Smooth muscle cell (in vitro differentiated cells): ENCODE measurements at regions not wholly inside any gene's neighbourhood (a gene's known extent, or its start where the extent isn't known, plus 50 kb on each side); places are given as distances from the start of the nearest gene placed in this dataset.

ENCODE experiments used
- DNase-seq: peaks from one replicate; lab custom pipeline; 2025; ENCODE audit not compliant: unreplicated experiment; lab: John Stamatoyannopoulos, UW
- H2AFZ ChIP-seq: fragments of 200-600 bp; sonication (generic); 2 replicates; pipeline ENCODE4 v1.6.0; 2016; ENCODE audit warnings: antibody characterized with exemption, low read depth, mild to moderate bottlenecking
- H3F3A ChIP-seq: fragments of 200-600 bp; sonication (generic); 2 replicates; pipeline ENCODE4 v1.6.0; 2017; ENCODE audit warnings: antibody characterized with exemption, low read depth
- H3K27ac ChIP-seq: fragments of 200-600 bp; sonication (generic); 2 replicates; pipeline ENCODE4 v1.5.1; 2016; ENCODE audit warnings: low read depth, mild to moderate bottlenecking
- H3K27me3 ChIP-seq: fragments of 200-600 bp; sonication (generic); 2 replicates; pipeline ENCODE4 v1.6.1; 2016; ENCODE audit warnings: low read depth, mild to moderate bottlenecking
- H3K36me3 ChIP-seq: fragments of 200-600 bp; sonication (generic); 2 replicates; pipeline ENCODE4 v1.5.1; 2016; ENCODE audit warnings: low read depth
- H3K4me1 ChIP-seq: fragments of 200-600 bp; sonication (generic); 2 replicates; pipeline ENCODE4 v1.5.1; 2016; ENCODE audit warnings: low read depth
- H3K4me2 ChIP-seq: fragments of 200-600 bp; sonication (generic); 2 replicates; pipeline ENCODE4 v1.6.0; 2016; ENCODE audit warnings: mild to moderate bottlenecking
- H3K4me3 ChIP-seq: fragments of 200-600 bp; sonication (generic); 2 replicates; pipeline ENCODE4 v1.5.1; 2016; ENCODE audit warnings: mild to moderate bottlenecking
- H3K79me2 ChIP-seq: fragments of 200-600 bp; sonication (generic); 2 replicates; pipeline ENCODE4 v1.6.0; 2016; ENCODE audit warnings: low read depth, mild to moderate bottlenecking
- H3K9ac ChIP-seq: fragments of 200-600 bp; sonication (generic); 2 replicates; pipeline ENCODE4 v1.6.0; 2016; ENCODE audit warnings: low read depth
- H3K9me3 ChIP-seq: fragments of 200-600 bp; sonication (generic); replicated peaks from 2 replicates; pipeline ENCODE4 v1.5.1; 2016; ENCODE audit warnings: low read depth
- H4K20me1 ChIP-seq: fragments of 200-600 bp; sonication (generic); 2 replicates; pipeline ENCODE4 v1.6.0; 2016; ENCODE audit warnings: low read depth
- WGBS: methylation state at CpG from one replicate; pipeline ENCODE4 v1.1.7; 2016; ENCODE audit warnings: low lambda C conversion rate; 5-methylcytosine and 5-hydroxymethylcytosine counted together
- TF ChIP-seq, protein P1 (sequence below): fragments of 200-600 bp; sonication (generic); IDR thresholded peaks from 2 replicates; pipeline ENCODE4 v1.5.1; 2017; ENCODE audit warnings: borderline replicate concordance, mild to moderate bottlenecking, antibody characterized with exemption; ENCODE audit not compliant: insufficient read depth, poor library complexity, severe bottlenecking

DNA sequence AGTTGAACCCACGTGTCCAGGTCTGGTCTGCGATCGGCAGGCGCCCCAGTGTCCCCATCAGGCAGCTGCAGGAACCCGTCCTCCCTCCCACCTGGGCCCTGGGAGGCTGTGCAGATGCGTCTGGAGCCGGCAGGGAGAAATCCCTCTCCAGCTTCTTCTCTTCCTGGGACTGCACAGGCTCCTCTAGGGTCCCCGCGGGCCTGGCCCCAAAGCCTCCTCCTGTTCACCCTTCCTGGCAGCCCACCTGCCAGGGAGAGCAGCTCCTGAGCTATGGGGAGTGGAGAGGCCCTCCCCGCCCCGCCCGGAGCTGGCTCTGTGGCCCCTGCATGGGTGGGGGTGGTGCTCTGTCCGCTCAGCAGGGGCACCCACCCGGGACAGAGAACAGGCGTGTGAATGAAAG lies 179.2 kb upstream of the ALKAL2 start:
- Histone ChIP-seq H3K9me3 (no peaks in the 10 kb centered on the region), H3K4me3 (no peak overlapping the region), H3F3A (no peaks in the 10 kb centered on the region), H2AFZ (no peak overlapping the region), H3K27me3 (peaks cover 31% of the 10 kb centered on the region), H3K79me2 (no peaks in the 10 kb centered on the region), H3K9ac (no peak overlapping the region), H3K4me1 (no peaks in the 10 kb centered on the region), H4K20me1 (no peaks in the 10 kb centered on the region), H3K36me3 (no peaks in the 10 kb centered on the region), H3K4me2 (no peak overlapping the region), H3K27ac (no peak overlapping the region)
- TF ChIP-seq, protein P1, sequence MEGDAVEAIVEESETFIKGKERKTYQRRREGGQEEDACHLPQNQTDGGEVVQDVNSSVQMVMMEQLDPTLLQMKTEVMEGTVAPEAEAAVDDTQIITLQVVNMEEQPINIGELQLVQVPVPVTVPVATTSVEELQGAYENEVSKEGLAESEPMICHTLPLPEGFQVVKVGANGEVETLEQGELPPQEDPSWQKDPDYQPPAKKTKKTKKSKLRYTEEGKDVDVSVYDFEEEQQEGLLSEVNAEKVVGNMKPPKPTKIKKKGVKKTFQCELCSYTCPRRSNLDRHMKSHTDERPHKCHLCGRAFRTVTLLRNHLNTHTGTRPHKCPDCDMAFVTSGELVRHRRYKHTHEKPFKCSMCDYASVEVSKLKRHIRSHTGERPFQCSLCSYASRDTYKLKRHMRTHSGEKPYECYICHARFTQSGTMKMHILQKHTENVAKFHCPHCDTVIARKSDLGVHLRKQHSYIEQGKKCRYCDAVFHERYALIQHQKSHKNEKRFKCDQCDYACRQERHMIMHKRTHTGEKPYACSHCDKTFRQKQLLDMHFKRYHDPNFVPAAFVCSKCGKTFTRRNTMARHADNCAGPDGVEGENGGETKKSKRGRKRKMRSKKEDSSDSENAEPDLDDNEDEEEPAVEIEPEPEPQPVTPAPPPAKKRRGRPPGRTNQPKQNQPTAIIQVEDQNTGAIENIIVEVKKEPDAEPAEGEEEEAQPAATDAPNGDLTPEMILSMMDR = no peak
- WGBS = 84% methylated on average over 14 of the region's 15 CpGs
- no peak for DNase-seq

DNA sequence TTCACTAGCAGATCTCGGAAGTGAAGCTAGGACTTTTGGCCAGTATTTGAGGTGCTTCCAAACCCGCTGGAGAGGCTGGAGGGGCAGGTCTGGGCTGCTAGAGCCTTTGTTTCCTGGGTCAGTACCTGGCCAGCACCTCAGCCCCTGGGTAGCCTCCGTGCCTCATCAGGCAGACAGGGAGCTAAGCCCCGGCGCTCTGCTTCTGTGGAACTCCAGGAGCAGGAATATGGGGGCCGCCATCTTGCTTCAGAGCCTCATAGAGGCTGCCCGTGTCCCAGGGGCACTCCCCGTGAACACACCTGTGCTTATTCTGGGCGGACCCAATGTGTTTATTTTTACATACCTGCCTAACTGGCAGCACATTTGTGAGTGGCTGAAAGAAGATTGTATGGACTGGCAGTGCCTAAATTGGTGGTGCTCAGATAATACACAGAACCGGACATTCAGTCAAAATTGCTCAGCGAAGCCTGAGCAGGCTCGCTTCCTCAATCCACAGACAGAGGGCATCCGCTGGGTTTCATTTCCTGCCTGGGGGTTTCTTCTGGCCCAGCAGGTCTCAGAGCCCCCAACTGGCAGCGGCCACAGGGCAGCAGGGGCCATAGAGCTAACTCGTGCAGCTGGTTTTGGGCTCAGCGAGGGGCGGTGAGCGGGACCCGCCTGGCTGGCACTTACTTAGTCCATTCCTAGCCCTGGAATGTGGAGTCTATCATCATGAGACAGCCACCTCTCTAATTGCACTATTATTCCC lies 176.8 kb upstream of the ALKAL2 start:
- H3K9me3 ChIP-seq = no peaks in the 10 kb centered on the region
- H2AFZ ChIP-seq = no peak overlapping the region
- no peaks in the 10 kb centered on the region for H4K20me1 ChIP-seq
- no peaks in the 10 kb centered on the region for H3K36me3 ChIP-seq
- H3K4me1 ChIP-seq = no peaks in the 10 kb centered on the region
- H3K4me2 ChIP-seq = no peak overlapping the region
- H3K27ac ChIP-seq = no peak overlapping the region
- TF ChIP-seq, protein P1 = no peak
- H3K9ac ChIP-seq = no peak overlapping the region
- no peaks in the 10 kb centered on the region for H3K79me2 ChIP-seq
- peaks cover 28% of the 10 kb centered on the region for H3K27me3 ChIP-seq
- 93% methylated on average over 19 of the region's 19 CpGs for WGBS
- DNase-seq = no peak
- H3K4me3 ChIP-seq = no peak overlapping the region
- no peaks in the 10 kb centered on the region for H3F3A ChIP-seq

DNA sequence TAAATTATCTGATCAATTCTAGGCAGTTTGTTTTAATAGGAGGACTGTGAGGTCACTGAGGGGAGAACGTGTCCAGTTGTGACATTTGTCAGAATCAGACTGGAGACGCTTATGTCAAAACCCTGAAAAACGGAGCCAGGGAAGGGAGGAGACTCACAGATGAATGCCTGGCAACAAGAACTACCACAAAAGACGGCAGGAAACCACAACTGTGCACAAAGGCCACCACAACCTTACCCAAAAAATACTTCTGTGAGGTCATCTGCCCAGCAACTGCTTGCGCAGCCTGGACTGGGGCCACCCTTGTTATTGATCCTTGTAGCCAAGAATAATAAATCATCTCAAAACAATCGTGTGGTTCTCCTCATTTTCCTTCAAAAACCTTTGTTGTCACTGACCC lies 173.0 kb upstream of the ALKAL2 start:
- Histone ChIP-seq H3K9me3 (no peaks in the 10 kb centered on the region), H3K27ac (no peak overlapping the region), H3K4me1 (no peaks in the 10 kb centered on the region), H3K9ac (no peak overlapping the region), H3K4me2 (no peak overlapping the region), H4K20me1 (no peaks in the 10 kb centered on the region), H3K4me3 (no peak overlapping the region), H3K79me2 (no peaks in the 10 kb centered on the region), H3F3A (no peaks in the 10 kb centered on the region), H3K36me3 (no peaks in the 10 kb centered on the region), H3K27me3 (no peaks in the 10 kb centered on the region), H2AFZ (no peak overlapping the region)
- TF ChIP-seq, protein P1 = no peak
- no peak for DNase-seq
- 90% methylated on average over 6 of the region's 6 CpGs for WGBS

DNA sequence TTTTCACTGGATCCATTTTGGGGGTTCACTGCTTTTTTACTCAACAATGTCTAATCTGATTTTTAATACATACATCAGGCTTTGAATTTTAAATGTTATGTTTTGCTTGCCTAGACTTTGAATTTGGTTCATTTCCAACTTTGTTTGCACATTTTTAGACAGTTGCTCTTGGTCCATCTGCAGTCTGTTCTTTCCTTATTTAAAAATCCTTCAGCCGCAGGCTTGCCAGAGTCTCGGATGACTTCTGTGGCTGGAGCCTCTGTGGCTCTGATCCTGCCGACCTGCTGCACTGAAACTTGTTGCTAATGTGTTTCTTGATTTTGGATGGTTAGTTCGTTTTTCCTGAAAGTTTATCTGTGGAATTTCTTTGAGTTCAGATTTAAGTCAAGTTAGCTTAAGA lies 172.0 kb upstream of the ALKAL2 start:
- H3K9ac ChIP-seq = no peak overlapping the region
- H4K20me1 ChIP-seq = no peaks in the 10 kb centered on the region
- TF ChIP-seq, protein P1 = no peak
- 76% methylated on average over 4 of the region's 4 CpGs for WGBS
- H3K4me1 ChIP-seq = no peaks in the 10 kb centered on the region
- H3K27ac ChIP-seq = no peak overlapping the region
- no peaks in the 10 kb centered on the region for H3K36me3 ChIP-seq
- H3K4me3 ChIP-seq = no peak overlapping the region
- no peaks in the 10 kb centered on the region for H3F3A ChIP-seq
- no peak overlapping the region for H3K4me2 ChIP-seq
- DNase-seq = no peak
- H3K79me2 ChIP-seq = no peaks in the 10 kb centered on the region
- H3K27me3 ChIP-seq = no peaks in the 10 kb centered on the region
- H3K9me3 ChIP-seq = no peaks in the 10 kb centered on the region
- H2AFZ ChIP-seq = no peak overlapping the region
